Head of caudate nucleus (tissue), 42 donors: ENCODE measurements at regions not wholly inside any gene's neighbourhood (a gene's known extent, or its start where the extent isn't known, plus 50 kb on each side); places are given as distances from the start of the nearest gene placed in this dataset.

Experiments
- DNase-seq, 42 donors: peaks; one replicate each; pipeline versions ENCODE4 v3.0.0 to v3.0.0-alpha.2; 2020 to 2021; ENCODE audit warnings: mixed read lengths in 7 of 42
- intact Hi-C: fragments of 100-400 bp; cut with DNase I; formaldehyde crosslinking; loops from one replicate; pipeline ENCODE4 v1.15.0; 2022

DNA sequence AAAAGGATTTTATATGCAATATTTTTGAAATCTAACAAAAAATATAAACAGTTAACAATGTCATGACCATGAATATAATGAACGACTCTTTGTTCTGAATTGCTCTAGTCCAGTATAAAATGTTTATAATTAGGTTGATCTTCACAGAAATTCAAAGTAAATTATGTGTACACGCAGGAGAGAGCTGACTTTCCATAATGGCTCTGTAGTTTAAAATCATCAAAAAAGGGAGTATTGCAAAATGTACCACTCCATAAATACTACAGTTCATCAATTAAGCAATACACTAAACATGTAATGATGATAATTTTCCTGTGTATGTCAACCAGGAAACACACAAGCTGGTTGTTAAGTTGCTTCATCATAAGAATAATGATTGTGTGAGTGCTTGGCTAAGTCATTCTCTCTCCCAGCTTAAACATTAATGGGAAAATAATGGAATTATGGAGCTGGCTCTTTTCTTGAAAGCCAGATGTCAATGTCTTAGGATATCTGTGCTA is 189.5 kb upstream of the PLEKHG7 start:
- DNase-seq = no peak
- intact Hi-C loops = no loop called here

DNA sequence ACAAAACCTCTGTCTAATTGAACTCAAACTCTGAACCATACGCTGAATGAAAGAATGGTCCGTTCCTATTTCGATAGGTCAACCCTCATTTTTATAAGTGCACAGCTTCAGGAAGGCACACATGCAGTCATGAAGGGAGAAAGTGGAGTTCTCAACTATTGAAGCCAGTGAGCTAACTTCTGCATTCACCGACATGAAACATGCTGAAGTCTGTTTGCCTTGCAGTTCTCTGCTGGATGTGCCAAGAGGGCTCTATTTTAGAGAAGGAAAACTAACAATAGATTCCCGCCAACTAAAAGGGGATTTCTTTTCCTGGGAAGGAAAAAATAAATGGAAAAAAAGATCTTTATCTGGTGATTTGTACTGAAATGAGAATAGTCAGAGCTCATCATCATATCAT is 191.0 kb upstream of the PLEKHG7 start:
- intact Hi-C loops = no loop called here
- no peak for DNase-seq

DNA sequence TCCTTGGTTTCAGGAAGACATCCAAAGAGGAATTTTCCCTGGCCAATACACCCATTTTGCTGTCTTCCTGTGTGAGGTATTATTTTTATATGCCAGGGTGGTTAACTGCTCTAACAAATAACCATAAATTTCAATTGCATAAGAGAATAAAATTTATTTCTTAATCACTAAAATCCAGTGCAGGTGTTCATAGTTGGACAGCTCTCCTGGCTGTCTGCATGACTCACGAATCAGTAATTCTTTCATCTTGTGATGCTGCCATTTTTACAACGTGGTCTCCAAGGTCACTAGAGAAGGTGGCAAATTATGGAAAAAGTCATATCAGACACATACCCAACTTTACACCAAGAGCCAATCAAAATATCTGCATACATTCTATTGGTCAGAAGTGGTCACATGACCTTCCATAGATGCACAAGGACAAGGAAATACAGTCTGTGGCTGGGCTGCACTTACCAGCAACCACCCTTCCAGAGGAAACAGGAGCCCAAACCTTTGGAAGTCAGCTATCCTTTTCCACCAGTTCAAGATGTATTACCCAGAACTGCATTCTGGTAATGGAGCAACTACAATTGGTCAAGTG is 193.5 kb upstream of the PLEKHG7 start:
- DNase-seq = no peak
- intact Hi-C loops = loop anchor here (10.0 kb wide), 2 partner anchors 66 to 364 kb away; partner anchors contain the start of gene BTG1

DNA sequence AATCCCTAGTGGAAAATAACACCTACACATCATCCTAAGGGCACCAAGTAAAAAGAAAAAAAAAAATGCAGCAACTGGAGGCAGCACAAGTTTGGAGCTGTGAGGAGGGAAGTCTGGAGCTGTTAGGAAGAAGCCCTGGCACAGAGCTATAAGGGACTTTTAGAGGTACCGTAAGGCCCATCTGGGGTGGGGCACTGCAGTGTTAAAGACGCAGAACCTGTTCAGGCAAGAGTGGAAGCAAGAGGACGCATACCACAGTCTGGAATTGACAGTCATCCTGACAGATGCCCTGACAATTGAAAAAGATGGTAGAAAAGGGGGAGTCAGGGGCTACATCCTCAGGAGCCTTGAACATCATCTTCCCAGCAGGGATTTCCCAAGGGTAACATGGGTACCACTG is 195.9 kb upstream of the PLEKHG7 start:
- no peak for DNase-seq
- intact Hi-C loops = loop anchor here (10.0 kb wide), 2 partner anchors 68 to 362 kb away; partner anchors contain the start of gene BTG1

DNA sequence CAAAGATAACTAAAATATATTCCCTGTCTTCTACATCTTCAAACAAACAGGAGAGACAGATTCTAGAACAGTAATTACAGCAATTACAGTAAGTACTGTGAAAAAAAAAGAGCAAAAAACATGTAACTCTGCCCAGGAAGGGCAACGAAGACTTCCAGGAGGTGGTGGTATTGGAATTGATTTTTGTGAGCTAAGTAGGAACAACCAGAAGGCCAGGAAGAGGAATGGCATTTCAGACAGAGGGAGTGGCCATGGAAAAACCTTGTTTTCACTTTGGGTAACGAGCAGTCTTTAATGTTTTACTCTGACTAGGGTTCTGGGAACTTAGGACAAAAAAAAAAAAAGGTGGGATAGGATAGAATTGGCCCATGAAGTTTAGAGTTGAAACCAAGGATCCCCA is 196.3 kb upstream of the PLEKHG7 start:
- intact Hi-C loops = loop anchor here (10.0 kb wide), 2 partner anchors 68 to 362 kb away; partner anchors contain the start of gene BTG1
- DNase-seq = no peak

DNA sequence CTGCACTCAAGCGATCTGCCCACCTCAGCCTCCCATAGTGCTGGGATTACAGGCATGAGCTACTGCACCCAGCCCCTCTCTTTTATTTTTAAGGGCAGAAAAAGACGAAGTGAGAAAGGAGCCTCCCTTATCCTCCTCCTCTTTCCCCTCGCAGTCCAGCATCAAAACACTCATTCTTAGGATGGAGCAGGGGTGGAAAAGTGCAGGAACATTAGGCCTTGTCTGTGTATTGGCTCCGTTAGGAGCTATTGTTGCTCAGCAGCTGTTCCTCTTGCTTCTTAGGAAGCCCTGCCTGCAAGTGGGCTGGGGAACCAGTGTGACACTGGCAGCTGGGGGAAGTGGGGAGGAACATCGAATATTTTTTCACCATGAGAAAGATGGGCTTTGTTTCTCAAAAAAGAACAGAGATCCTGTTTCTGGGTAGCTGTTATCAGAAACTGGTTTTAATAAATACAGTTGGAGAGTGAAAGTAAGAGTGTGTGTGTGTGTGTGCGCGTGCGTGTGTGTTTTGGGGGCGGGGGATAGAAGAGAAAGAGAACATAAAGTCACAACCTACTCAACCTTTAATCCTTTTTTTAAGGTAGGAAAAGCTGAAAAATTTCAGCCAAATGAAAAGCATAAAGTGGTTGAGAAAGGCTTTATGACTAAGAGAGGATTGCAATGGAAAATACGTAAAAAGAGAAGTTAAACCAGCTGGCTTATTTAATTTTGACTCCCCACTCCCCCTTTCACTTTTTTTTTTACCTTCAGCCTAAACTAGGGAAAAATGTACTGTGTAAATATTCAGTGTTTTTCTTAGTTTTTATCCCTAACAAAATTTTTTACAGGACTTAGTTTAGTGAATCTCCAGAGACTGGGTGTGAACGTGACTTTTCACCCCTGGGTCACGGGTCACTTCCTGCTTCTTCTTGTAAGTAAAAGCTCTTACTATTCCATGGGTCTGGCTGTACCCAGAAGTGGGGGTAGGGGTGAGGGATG is 197.2 kb upstream of the PLEKHG7 start:
- peak in 39 of 42 donors; percentile 12 to 75 (median 47) for DNase-seq
- intact Hi-C loops = loop anchor here (10.0 kb wide), 2 partner anchors 69 to 361 kb away; partner anchors contain the start of gene BTG1

DNA sequence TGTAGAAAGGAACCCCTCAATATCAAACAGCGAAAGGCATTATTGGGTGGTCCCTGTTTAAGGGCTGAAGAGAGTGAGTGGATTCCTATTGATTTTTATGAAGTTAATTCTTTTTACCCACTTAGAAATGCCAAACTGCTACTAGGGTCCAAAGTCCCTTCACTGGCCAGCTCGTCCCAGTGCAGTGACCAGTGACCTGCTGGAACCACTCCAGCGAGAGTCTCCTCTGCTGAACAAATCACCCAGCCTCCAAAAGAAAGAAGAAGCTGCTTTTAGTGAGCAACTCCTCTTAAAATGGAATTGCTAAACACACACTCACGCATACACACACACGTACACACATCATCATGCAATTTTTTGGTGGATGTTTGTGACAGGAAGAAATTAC is 198.2 kb upstream of the PLEKHG7 start:
- intact Hi-C loops = loop anchor here (10.0 kb wide), 2 partner anchors 70 to 360 kb away; partner anchors contain the start of gene BTG1
- peak in 28 of 42 donors; percentile 5 to 56 (median 27) for DNase-seq

DNA sequence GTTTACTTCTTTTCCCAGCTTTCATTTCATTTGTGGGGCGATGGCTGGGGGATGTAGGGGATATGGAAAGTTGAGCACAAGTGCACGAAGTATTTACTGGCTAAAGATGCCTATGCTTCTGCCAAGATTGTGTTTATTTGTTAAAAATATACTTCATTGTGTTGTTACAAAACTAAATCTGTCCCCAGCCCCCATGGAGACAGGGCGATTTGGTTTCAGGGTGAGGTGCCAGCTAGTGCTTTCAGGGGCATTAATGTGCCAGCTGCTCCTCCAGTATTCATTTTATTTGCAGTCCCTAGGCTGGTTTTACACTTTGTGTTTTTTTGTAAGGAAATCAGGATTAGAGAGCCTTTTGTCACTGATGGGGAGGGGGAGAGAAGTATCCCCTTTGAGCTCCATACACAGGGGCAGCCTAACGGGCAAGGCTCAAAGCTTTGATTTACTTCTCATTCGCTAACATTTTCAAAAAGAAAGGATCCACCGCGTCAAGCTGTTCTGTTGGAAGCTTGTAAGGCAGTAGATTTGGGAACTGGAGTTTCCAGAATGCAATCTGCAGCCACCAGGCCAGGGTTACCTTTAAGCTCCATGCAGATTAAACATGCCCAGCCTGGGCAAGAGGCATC is 198.7 kb upstream of the PLEKHG7 start:
- peak in 6 of 42 donors; percentile 1 to 34 (median 13) for DNase-seq
- intact Hi-C loops = loop anchor here (10.0 kb wide), 2 partner anchors 71 to 359 kb away; partner anchors contain the start of gene BTG1

DNA sequence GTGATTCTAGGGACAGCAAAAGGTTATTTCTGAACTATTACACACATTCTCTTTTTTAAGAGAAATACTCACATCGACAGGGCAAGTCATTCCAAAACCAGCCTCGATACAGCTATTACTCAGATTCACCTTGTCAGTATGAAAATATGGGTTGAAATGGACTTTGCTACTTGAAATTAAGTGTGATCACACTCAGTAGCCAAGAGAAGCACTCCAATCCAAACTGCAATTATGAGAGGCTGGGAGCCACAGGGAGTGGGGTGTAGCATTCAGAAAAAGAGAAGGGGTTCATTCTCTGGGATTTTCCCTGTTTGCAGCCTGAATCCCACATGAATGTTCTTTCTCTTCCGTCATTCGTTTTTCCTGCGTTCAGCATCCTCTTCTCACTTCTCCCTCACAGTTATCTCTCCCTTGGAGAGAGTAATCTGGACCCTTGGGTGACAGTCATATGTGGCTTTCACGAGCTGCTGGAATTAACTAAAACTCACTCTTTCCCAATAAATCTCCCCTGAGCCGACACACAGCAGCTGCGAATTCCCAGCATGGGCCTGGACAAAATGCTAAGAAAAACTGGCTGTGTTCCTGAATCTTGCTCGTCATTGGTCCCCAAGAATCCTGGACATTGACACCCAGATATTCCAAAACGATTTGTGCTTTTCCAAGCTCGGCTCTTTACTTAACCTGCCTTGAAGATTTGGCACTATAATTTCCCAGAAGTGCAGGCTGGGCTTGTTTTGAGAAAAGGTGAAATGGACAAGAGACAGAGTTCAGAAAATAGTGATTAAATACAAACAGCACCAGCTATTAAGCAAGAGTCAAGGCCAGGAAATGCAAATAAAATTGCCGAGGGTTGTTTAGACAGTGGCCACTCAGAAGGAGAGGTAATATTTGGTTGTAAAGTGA is 199.5 kb upstream of the PLEKHG7 start:
- intact Hi-C loops = loop anchor here (10.0 kb wide), 2 partner anchors 72 to 358 kb away; partner anchors contain the start of gene BTG1

DNA sequence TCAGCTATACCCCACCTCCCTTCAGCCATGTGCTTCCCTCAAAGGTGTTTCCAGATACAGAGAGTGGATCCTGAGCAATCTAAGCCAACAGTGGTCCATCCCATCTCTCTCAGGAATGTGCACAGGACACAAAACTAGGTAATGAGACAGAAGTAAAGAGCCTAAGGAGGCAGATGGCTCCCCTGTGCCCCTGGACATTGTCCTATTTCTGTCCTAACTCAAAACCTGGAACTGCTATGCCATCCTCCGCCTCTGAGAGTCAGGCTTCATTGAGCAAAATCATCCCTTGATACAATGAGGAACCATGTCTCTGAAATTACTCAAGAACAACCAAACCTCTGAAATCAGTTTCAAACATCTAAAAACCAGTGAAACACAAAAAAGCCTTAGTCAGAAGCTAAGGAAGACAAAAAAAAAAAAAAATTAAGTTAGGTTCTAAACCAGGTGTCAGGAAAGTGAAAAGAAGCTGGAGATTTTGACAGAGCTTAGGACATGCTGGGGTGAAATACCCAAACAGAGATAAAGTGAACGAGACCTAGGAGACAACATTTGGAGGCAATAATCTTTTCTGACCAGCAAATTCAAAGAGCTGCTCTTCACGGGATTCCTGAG is 200.3 kb upstream of the PLEKHG7 start:
- peak in 5 of 42 donors; percentile 6 to 23 (median 16) for DNase-seq
- intact Hi-C loops = loop anchor here (10.0 kb wide), 2 partner anchors 72 to 358 kb away; partner anchors contain the start of gene BTG1

More for the DNA sequence above, 199.5 kb upstream of the PLEKHG7 start:
- peak in 3 of 42 donors; percentile 2 to 30 (median 7) for DNase-seq

DNA sequence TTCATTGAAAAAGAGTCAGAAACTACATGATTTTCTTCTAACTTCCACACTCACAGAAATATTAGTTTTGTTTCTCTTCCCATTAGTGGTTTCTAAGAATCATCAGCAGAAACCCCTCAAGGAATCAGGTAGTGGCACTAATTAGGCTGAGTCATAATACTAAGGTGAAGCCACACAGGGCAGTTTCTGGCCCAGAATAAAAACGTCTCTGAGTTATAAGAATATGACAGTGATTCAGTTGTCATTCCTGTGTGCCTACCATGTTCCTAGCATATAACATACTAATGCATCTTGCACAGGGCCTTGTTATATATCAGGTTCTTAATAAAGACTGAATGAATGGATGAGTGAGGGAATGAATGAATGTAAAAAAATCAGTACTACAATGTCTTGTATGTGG is 206.0 kb upstream of the PLEKHG7 start:
- DNase-seq = no peak
- intact Hi-C loops = no loop called here

DNA sequence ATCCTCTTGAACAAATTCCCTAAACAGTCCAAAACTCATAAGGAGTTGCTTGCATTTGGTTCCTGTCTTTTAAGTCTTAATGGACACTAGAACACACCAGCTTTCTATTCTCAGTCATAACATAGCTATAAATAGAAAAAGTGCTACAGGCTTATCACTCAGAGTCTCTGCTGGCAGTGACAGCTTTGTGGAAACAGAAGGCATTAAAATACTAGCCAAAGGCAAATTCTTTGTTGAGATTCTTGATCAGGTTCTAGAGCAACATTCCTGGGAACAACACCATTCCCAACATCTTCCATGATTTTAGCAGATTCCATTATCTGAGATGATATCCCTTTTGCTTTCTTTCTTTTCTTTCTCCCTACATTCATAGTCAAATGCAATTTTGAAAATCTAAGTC is 207.7 kb upstream of the PLEKHG7 start:
- intact Hi-C loops = no loop called here
- no peak for DNase-seq

DNA sequence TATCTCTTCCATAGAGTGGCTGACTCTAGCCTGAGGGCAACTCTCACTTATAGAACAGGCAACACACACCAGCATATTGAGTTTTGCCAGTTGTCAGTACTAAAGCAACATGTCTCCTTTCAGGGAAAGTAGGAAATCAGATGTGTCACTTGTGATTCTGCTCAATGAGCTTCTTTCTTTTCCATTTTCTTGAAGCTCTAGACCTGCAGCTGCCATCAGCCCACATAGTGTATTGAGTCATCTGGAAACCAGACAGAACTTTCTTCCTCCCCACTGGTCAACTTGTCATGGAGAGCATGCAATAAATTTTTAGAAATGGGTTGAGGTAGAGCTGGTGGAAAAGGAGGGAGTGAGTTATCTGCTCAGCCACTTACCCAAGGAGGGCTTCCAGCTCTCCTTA is 209.0 kb upstream of the PLEKHG7 start:
- DNase-seq = no peak
- intact Hi-C loops = no loop called here

DNA sequence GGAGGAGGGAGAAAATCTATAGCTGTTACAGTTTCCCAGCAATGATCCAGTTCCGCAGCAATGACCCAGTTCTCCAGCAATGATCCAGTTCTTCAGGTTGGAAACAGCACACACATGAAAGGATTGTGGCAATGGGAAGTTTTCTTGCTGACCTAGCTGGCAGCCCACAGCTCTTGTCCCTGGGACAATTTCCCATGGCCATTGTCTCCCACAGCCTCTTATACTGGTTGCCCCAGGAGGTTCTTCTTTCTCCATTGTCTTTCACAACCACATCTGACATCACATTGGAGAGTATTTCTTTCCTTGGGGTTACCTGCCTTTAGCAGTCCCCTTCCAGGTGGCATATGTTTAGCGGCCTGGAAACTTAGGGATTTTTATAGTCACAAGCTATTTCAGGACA is 209.8 kb upstream of the PLEKHG7 start:
- intact Hi-C loops = no loop called here
- DNase-seq = no peak

DNA sequence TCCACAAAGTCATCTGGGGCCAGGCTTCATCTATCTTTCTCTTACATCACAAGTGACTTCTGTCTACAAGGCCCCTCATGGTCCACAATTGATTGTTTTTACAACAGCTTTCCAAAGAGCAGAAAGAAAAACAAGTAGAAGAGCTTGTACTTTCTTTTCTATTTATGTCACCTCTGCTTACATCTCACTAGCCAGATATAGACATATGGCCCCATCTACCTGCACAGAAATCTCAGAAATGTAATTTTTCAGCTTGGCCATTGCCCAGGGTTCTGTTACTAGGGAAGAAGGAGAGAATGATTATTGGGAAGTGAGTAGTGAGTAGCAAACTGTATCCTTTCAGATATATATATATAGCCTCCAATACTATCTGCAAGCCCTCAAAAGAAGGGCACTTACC is 210.5 kb upstream of the PLEKHG7 start:
- DNase-seq = no peak

DNA sequence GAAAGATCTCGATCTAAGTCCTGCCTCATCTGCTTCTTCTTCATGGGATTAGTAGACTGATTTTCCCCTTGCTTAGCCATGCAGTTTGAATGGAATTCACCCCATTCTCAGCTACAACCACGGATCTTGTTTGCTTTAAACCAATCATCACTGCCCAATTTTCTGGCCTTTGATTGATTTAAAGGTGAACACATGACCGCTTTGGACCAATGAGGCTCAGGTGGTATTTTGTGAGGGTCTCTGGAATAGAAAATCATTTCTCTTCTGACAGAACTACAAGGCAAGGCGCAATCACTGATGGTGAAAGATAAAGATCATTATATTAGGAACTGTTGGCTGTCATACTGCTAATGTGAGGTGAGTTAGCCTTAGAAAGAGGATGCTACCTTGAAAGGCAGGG is 213.0 kb upstream of the PLEKHG7 start:
- intact Hi-C loops = no loop called here
- no peak for DNase-seq

More for the DNA sequence above, 210.5 kb upstream of the PLEKHG7 start:
- intact Hi-C loops = no loop called here

DNA sequence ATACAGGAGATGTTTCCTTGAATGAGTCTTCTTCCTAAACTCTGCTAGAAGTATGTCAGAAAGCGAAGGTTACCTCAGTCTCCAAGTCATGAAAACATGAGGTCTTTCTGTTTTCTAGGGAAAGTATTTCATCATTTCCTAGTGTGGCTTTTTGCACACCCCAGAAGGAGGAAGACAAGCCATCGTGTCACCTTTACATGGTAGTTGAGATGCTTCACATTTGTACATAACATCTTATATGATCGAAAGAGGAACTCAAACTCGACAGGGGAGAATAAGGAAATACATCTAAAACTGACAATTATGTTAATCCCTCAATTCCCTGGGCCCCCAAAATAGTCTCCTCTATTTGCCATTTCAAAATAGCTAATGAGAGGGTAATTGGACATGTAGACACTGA is 214.1 kb upstream of the PLEKHG7 start:
- DNase-seq = no peak
- intact Hi-C loops = no loop called here

DNA sequence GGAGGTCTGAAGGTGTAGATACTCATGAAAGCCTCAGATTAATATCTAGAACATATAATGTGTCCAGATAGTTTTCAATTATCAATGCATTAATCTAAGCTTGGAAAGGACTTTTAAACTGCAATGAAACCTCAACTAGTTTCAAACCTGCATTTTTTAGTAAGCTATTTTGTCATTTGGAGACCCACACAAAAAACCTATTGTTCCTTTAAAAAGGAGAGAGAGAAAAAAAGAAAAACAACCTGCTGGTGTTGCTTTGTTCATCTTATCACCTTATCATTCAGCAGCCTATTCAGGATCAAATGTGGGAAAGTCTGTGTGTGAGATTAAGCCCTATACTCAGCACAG is 215.7 kb upstream of the PLEKHG7 start:
- intact Hi-C loops = no loop called here
- DNase-seq = no peak
